ENCODE measurements at regions not wholly inside any gene's neighbourhood (a gene's known extent, or its start where the extent isn't known, plus 50 kb on each side); places are given as distances from the start of the nearest gene placed in this dataset.

DNA sequence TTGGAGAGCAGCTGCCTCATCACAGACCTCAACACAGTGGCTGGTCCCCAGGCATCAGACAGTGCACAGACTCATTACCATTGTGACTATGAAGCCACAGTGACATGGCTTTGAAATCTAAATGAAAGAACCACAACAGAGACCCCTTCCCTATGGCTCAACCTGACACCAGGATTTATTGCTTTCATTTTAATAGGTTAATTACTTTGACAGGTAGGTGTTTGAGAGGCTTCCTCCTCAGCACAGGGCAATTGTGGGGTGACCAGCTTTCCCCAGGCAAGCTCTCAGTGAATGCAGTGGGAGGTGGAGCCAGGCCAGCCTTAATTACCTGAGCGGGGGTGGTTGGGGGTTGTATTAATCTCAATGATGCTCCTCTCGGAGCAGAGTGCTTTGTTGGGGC, 102.3 kb downstream of the CHST1 start:
- TF ChIP-seq POLR2A (IDR thresholded peaks at IDR 0.05) = no peak
- TF ChIP-seq, protein P1, sequence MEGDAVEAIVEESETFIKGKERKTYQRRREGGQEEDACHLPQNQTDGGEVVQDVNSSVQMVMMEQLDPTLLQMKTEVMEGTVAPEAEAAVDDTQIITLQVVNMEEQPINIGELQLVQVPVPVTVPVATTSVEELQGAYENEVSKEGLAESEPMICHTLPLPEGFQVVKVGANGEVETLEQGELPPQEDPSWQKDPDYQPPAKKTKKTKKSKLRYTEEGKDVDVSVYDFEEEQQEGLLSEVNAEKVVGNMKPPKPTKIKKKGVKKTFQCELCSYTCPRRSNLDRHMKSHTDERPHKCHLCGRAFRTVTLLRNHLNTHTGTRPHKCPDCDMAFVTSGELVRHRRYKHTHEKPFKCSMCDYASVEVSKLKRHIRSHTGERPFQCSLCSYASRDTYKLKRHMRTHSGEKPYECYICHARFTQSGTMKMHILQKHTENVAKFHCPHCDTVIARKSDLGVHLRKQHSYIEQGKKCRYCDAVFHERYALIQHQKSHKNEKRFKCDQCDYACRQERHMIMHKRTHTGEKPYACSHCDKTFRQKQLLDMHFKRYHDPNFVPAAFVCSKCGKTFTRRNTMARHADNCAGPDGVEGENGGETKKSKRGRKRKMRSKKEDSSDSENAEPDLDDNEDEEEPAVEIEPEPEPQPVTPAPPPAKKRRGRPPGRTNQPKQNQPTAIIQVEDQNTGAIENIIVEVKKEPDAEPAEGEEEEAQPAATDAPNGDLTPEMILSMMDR (IDR thresholded peaks at IDR 0.05 in 8 of 11, conservative IDR thresholded peaks at IDR 0.05 in 3 of 11) = no peak
